GM12864 (cell line): ENCODE measurements at regions not wholly inside any gene's neighbourhood (a gene's known extent, or its start where the extent isn't known, plus 50 kb on each side); places are given as distances from the start of the nearest gene placed in this dataset.

Source experiments
- DNase-seq: peaks from one replicate; pipeline ENCODE4 v3.0.0-alpha.2; 2011; ENCODE audit warnings: low read depth
- H3K4me3 ChIP-seq: 2 replicates; pipeline ENCODE4 v1.5.1; 2011; ENCODE audit warnings: mild to moderate bottlenecking, low read depth, low read length, control low read depth
- CTCF ChIP-seq: IDR thresholded peaks from 2 replicates; pipeline ENCODE4 v1.5.1; 2011; ENCODE audit warnings: low read depth, mild to moderate bottlenecking, moderate library complexity, low read length, control low read depth, inconsistent platforms; ENCODE audit errors: missing control alignments

GRCh38 chr10:120387326-120387725 is 69.7 kb upstream of the PLPP4 start:
- no peak for DNase-seq
- TF ChIP-seq CTCF = no peak
- H3K4me3 ChIP-seq = no peak overlapping the region

GRCh38 chr10:120392245-120392644 is 64.8 kb upstream of the PLPP4 start:
- no peak for TF ChIP-seq CTCF
- no peak overlapping the region for H3K4me3 ChIP-seq
- DNase-seq = no peak

GRCh38 chr10:120392671-120393079 is 64.4 kb upstream of the PLPP4 start:
- no peak overlapping the region for H3K4me3 ChIP-seq
- no peak for TF ChIP-seq CTCF
- DNase-seq = no peak

- no peak for DNase-seq
- TF ChIP-seq CTCF = no peak
- H3K4me3 ChIP-seq = no peak overlapping the region
Measured at GRCh38 chr10:120394446-120394845, 62.6 kb upstream of the PLPP4 start.

- no peak for DNase-seq
- no peak overlapping the region for H3K4me3 ChIP-seq
- TF ChIP-seq CTCF = no peak
Measured at GRCh38 chr10:120396228-120396627, 60.8 kb upstream of the PLPP4 start.

- DNase-seq = no peak
- H3K4me3 ChIP-seq = no peak overlapping the region
- TF ChIP-seq CTCF = no peak
Measured at GRCh38 chr10:120398180-120398579, 58.8 kb upstream of the PLPP4 start.

GRCh38 chr10:120400601-120401000 is 56.4 kb upstream of the PLPP4 start:
- no peak for DNase-seq
- no peak for TF ChIP-seq CTCF
- H3K4me3 ChIP-seq = no peak overlapping the region
